ENCODE measurements at regions not wholly inside any gene's neighbourhood (a gene's known extent, or its start where the extent isn't known, plus 50 kb on each side); places are given as distances from the start of the nearest gene placed in this dataset.

DNA sequence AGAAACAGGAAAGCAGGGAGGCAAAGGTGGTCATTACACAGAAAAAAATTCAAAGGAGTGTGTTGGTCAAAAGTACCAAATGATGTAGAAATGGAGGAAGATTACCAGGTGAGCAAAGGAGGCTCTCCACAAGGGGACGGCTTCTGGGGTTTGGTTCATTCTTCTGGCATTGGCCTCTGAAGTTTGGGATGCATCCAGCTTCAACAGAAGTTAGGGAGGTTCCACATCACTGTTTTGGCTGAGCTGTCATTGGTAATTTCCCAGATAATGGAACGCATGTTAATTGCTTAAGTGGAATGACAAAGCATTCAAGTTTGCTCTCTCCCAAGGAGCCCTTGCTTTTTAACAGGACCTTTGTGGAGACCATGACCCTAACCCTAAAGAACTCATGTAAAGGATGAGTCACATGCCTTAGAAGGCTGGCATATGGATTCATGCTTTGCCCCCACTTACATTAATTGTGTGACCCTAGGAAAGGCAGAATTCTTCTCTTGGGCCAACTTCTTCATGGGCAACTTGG, 398.6 kb downstream of the GPAM start:
- Mint-ChIP-seq H3K36me3 (ENCODE audit: low read depth) (no peaks in the 10 kb centered on the region), H3K27ac (no peak overlapping the region), H3K4me1 (ENCODE audit: low read depth) (no peaks in the 10 kb centered on the region), H3K27me3 (ENCODE audit: insufficient read depth) (no peaks in the 10 kb centered on the region), H3K4me3 (no peak overlapping the region), H3K9me3 (no peaks in the 10 kb centered on the region)
- no peak for DNase-seq (ENCODE audit: low spot score)
- intact Hi-C loops (cut with micrococcal nuclease) = no loop called here

DNA sequence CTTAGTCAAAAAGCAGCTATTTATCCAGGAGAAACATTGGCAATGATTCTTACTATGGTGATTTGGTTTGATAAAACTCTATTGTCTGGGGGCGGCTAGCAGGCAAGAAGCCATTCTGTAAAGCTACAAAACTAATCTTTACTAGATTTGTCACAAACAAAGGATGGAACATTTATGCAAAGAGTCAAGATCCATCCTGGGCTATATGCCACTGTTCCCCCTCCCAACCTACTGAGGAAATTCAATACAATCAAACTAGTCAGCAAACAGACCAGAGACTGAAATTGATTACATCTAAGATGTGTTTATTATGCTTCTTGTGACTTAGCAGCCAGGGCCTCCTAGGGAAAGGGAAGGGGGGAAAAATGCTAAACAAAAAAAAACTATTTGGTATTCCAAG, 397.6 kb downstream of the GPAM start:
- Mint-ChIP-seq H3K36me3 (ENCODE audit: low read depth) (no peaks in the 10 kb centered on the region), H3K27ac (no peak overlapping the region), H3K4me3 (no peak overlapping the region), H3K4me1 (ENCODE audit: low read depth) (no peaks in the 10 kb centered on the region), H3K27me3 (ENCODE audit: insufficient read depth) (no peaks in the 10 kb centered on the region), H3K9me3 (no peaks in the 10 kb centered on the region)
- intact Hi-C loops (cut with micrococcal nuclease) = no loop called here
- DNase-seq (ENCODE audit: low spot score) = no peak

DNA sequence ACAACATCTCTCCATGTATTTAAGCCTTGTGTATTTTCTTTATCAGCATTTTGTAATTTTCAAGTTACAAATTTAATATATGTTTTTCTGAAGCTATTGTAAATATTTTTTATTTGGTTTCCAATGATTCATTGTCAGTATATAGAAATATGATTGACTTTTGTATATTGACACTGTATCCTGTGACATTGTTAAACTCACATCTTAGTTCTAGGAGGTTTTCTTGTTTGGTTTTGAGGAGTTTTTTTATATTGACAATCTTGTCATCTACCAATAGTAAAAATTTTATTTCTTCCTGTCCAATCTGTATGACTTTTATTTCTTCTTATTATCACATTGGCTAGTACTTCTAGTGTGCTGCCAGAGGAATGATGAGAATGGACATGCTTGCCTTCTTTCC, 393.7 kb downstream of the GPAM start:
- intact Hi-C loops (cut with micrococcal nuclease) = no loop called here
- Mint-ChIP-seq H3K27me3 (ENCODE audit: insufficient read depth) (no peaks in the 10 kb centered on the region), H3K36me3 (ENCODE audit: low read depth) (no peaks in the 10 kb centered on the region)

DNA sequence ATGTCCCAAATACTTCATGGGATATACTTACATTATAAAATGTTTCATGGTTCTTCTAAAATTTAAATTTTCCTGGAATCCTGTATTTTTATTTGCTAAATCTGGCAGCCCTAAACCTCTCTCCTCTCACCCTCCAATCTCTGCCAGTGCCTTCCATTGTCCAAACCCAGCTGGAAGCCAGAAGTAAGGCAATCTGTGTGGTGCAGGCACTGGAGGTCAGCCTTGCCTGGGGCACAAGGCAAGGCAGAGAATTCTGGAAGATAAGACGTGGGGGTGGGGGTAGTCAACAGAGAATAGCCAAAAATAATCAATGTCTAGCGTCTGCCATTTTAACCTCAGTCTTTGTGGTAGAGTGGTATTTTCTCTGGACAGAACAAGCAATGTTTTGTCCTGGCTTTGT, 381.7 kb downstream of the GPAM start:
- H3K9me3 Mint-ChIP-seq = no peaks in the 10 kb centered on the region
- H3K4me3 Mint-ChIP-seq = no peak overlapping the region
- intact Hi-C loops (cut with micrococcal nuclease) = no loop called here
- H3K4me1 Mint-ChIP-seq (ENCODE audit: low read depth) = no peaks in the 10 kb centered on the region
- H3K27ac Mint-ChIP-seq = no peak overlapping the region
- no peaks in the 10 kb centered on the region for H3K27me3 Mint-ChIP-seq (ENCODE audit: insufficient read depth)
- no peak for DNase-seq (ENCODE audit: low spot score)
- no peaks in the 10 kb centered on the region for H3K36me3 Mint-ChIP-seq (ENCODE audit: low read depth)

More for the DNA sequence above, 393.7 kb downstream of the GPAM start:
- Mint-ChIP-seq H3K27ac (no peak overlapping the region), H3K4me1 (ENCODE audit: low read depth) (no peaks in the 10 kb centered on the region), H3K4me3 (no peak overlapping the region), H3K9me3 (no peaks in the 10 kb centered on the region)
- DNase-seq (ENCODE audit: low spot score) = no peak

DNA sequence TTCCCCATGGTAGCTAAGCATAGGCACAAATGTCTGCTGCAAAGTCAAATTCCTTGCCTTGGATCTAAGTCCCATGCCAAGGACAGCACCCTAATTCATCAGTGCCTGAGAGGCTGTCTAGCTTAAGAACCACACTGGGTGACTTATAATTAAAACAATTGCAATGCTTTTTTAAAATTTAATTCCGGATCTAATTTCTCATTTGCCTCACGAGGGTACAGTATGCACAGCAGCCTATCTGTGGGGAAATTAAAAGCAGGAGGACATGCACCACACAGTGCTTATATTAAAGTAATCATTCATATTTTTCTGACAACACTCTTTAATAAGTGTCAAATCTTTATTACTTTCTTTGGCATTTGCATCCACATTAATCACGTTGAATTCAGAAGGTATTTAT, 378.8 kb downstream of the GPAM start:
- H3K27ac Mint-ChIP-seq = no peak overlapping the region
- no peaks in the 10 kb centered on the region for H3K4me1 Mint-ChIP-seq (ENCODE audit: low read depth)
- H3K36me3 Mint-ChIP-seq (ENCODE audit: low read depth) = no peaks in the 10 kb centered on the region
- no peaks in the 10 kb centered on the region for H3K27me3 Mint-ChIP-seq (ENCODE audit: insufficient read depth)
- H3K4me3 Mint-ChIP-seq = no peak overlapping the region
- intact Hi-C loops (cut with micrococcal nuclease) = no loop called here
- no peaks in the 10 kb centered on the region for H3K9me3 Mint-ChIP-seq
- DNase-seq (ENCODE audit: low spot score) = no peak

DNA sequence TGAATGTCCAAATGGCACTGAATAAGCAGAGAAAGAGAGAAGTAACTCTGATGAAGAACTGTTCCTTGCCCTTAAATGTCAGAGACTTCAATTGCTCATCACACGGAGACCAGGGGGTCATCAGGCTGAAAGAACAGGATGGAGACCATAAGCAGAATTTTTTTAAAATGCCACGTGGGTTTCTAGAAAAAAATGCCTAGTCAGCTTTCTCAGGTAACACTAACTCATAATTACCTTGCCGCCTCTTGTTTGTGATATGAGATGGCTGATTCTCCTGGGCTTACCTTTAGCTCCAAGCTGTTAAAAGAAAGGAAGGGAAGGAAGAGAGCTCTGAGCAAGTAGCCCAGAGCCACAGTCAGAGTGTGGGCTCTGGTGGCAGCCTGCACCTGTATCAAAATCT, 372.0 kb downstream of the GPAM start:
- intact Hi-C loops (cut with micrococcal nuclease) = no loop called here
- Mint-ChIP-seq H3K27ac (no peak overlapping the region), H3K4me3 (no peak overlapping the region)

DNA sequence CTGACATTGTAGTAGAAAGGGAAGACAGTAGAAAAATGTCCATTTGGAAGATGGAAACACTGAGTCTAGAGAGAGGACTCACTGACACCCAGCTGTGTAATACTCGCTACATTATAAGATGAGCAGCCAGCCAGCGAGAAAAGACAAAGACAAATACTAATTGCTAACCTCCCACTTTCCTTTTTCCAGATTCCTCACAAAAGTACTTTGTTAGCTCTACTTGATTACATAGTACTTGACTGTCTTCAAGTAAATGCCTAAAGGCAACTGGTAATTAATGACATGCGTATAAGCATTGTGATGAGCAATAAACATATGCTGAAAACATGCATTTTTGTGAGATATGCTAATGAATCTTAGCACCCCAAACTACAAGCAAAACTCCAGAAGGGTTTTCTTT, 363.1 kb downstream of the GPAM start:
- intact Hi-C loops (cut with micrococcal nuclease) = no loop called here
- Mint-ChIP-seq H3K4me1 (ENCODE audit: low read depth) (no peaks in the 10 kb centered on the region), H3K4me3 (no peak overlapping the region), H3K27ac (no peak overlapping the region), H3K36me3 (ENCODE audit: low read depth) (no peaks in the 10 kb centered on the region), H3K27me3 (ENCODE audit: insufficient read depth) (no peaks in the 10 kb centered on the region), H3K9me3 (no peaks in the 10 kb centered on the region)
- no peak for DNase-seq (ENCODE audit: low spot score)

More for the DNA sequence above, 372.0 kb downstream of the GPAM start:
- H3K27me3 Mint-ChIP-seq (ENCODE audit: insufficient read depth) = no peaks in the 10 kb centered on the region
- H3K9me3 Mint-ChIP-seq = peaks cover 4% of the 10 kb centered on the region
- DNase-seq (ENCODE audit: low spot score) = no peak
- no peaks in the 10 kb centered on the region for H3K4me1 Mint-ChIP-seq (ENCODE audit: low read depth)
- H3K36me3 Mint-ChIP-seq (ENCODE audit: low read depth) = no peaks in the 10 kb centered on the region

DNA sequence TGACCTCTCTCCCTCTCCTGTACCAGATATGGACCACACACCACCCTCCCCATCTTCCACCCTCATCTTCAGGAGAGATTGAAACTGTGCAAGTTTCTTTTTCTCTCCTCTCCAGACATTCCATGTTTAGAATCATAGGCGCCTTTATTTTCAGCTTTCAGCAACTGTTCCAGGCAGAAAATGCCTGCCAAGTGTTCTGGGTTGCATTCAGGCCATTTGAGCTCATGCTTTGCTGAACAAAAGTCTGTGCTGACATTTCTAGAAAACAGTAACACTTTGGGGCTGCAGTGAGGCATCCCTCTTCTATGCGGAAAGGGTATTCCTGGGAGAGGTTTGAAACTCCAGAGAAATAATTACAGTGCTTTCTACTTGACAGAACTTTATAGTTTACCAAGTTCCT, 361.7 kb downstream of the GPAM start:
- intact Hi-C loops (cut with micrococcal nuclease) = no loop called here
- H3K4me1 Mint-ChIP-seq (ENCODE audit: low read depth) = no peaks in the 10 kb centered on the region
- H3K27me3 Mint-ChIP-seq (ENCODE audit: insufficient read depth) = no peaks in the 10 kb centered on the region
- H3K4me3 Mint-ChIP-seq = no peak overlapping the region
- H3K27ac Mint-ChIP-seq = no peak overlapping the region
- no peaks in the 10 kb centered on the region for H3K36me3 Mint-ChIP-seq (ENCODE audit: low read depth)
- DNase-seq (ENCODE audit: low spot score) = no peak
- no peaks in the 10 kb centered on the region for H3K9me3 Mint-ChIP-seq

DNA sequence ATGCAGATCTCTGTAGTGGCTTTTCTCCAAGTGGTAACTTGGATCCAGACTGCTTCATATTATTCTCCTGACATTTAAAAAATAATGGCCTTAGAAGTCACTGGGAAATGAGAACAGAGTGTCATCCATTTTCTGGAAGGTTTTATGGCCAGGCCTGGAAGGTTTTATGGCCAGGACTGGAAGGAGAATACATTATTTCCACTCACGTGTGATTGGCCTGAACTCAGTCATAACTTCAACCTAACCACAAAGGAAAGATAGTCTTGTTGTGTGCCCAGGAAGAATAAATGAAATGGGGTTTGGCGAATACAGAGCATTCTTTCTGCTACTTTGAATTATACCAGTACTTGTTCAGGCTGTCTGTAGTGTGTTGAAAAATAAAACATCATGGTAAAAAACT, 360.9 kb downstream of the GPAM start:
- DNase-seq (ENCODE audit: low spot score) = no peak
- no peak overlapping the region for H3K4me3 Mint-ChIP-seq
- H3K27ac Mint-ChIP-seq = no peak overlapping the region
- no peaks in the 10 kb centered on the region for H3K27me3 Mint-ChIP-seq (ENCODE audit: insufficient read depth)
- H3K36me3 Mint-ChIP-seq (ENCODE audit: low read depth) = no peaks in the 10 kb centered on the region
- H3K4me1 Mint-ChIP-seq (ENCODE audit: low read depth) = no peaks in the 10 kb centered on the region
- no peaks in the 10 kb centered on the region for H3K9me3 Mint-ChIP-seq
- intact Hi-C loops (cut with micrococcal nuclease) = no loop called here

DNA sequence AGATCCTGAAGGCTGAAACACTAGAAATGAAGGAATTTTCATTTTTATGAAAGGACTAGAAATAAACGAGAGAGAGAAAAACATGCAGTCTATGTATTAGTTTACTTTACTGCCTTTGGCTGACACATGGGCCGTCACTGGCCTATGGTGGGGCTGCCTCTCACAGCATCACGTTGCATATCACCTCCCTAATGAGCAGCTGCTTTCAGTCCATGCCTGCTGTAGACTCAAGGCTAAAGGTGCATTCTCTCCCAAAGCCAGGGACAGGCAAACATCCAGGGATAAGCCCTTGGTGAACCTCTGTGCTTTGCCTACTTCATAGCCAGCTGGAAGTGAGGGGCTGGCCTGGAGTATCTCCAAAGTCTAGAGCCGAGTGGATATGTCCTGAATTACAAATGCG, 359.4 kb downstream of the GPAM start:
- DNase-seq (ENCODE audit: low spot score) = no peak
- intact Hi-C loops (cut with micrococcal nuclease) = no loop called here
- H3K4me1 Mint-ChIP-seq (ENCODE audit: low read depth) = no peaks in the 10 kb centered on the region
- H3K9me3 Mint-ChIP-seq = no peaks in the 10 kb centered on the region
- H3K27ac Mint-ChIP-seq = no peak overlapping the region
- H3K36me3 Mint-ChIP-seq (ENCODE audit: low read depth) = no peaks in the 10 kb centered on the region
- no peak overlapping the region for H3K4me3 Mint-ChIP-seq
- no peaks in the 10 kb centered on the region for H3K27me3 Mint-ChIP-seq (ENCODE audit: insufficient read depth)

DNA sequence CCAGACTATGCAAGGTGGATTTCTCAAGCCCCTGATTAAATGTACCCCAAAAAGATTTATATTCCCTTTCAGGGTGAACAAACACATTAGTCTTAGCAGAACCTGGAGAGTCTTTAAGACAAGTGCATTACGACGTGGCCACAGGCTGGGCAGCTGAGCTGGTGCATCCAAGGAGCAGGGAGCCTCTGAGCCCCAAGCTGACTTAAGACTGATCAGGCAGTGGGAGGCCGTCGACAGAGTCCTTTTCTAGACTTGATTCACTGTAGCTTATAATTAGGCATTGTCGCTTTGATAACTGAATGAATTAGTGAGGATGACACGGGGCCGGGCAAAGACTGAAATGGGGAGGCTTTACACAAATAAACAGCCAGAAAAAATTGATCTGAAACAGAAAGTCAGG, 353.2 kb downstream of the GPAM start:
- no peaks in the 10 kb centered on the region for H3K36me3 Mint-ChIP-seq (ENCODE audit: low read depth)
- no peak for DNase-seq (ENCODE audit: low spot score)
- no peak overlapping the region for H3K4me3 Mint-ChIP-seq
- no peak overlapping the region for H3K27ac Mint-ChIP-seq
- no peaks in the 10 kb centered on the region for H3K4me1 Mint-ChIP-seq (ENCODE audit: low read depth)
- no peaks in the 10 kb centered on the region for H3K27me3 Mint-ChIP-seq (ENCODE audit: insufficient read depth)
- intact Hi-C loops (cut with micrococcal nuclease) = no loop called here
- H3K9me3 Mint-ChIP-seq = no peaks in the 10 kb centered on the region

DNA sequence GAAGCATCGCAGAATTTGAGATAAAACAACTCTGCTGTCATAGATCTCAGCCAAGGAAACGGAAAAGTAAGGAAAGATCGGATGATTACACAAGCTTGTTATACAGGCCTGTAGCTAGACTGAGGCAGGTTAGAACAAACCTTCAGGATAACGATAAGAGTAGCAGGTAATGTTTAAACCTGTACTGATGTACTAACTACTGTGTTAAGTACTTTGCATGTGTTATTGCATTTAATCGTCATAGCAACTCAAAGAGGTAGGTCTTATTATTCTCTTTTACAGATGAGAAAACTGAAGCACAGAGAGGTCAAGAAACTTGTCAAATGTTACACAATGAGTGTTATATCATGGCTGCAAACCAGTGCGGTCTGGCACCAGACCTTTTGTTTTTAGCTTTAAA, 352.5 kb downstream of the GPAM start:
- Mint-ChIP-seq H3K4me1 (ENCODE audit: low read depth) (no peaks in the 10 kb centered on the region), H3K27ac (no peak overlapping the region), H3K27me3 (ENCODE audit: insufficient read depth) (no peaks in the 10 kb centered on the region), H3K9me3 (no peaks in the 10 kb centered on the region), H3K4me3 (no peak overlapping the region), H3K36me3 (ENCODE audit: low read depth) (no peaks in the 10 kb centered on the region)
- intact Hi-C loops (cut with micrococcal nuclease) = no loop called here
- no peak for DNase-seq (ENCODE audit: low spot score)

DNA sequence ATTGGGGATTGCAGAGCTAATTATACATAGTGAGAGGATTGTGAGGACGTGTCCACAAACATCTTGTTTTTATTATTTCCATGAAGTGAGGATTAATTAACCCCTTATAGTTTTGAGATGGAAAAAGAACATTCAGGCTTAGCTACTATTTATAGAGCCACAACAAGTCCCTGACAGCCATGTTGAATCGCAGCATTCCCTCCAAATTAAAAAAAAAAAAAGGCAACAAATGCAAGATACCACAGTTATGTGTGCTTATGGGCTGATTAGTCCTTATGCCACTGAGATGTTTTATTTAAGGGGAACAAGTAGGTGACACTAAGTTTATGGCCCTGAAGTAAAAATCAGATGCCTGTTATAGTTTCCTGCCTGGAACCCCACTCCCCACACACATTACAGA, 350.3 kb downstream of the GPAM start:
- DNase-seq (ENCODE audit: low spot score) = no peak
- Mint-ChIP-seq H3K27me3 (ENCODE audit: insufficient read depth) (no peaks in the 10 kb centered on the region), H3K4me1 (ENCODE audit: low read depth) (no peaks in the 10 kb centered on the region), H3K9me3 (no peaks in the 10 kb centered on the region), H3K4me3 (no peak overlapping the region), H3K27ac (no peak overlapping the region), H3K36me3 (ENCODE audit: low read depth) (no peaks in the 10 kb centered on the region)
- intact Hi-C loops (cut with micrococcal nuclease) = no loop called here

DNA sequence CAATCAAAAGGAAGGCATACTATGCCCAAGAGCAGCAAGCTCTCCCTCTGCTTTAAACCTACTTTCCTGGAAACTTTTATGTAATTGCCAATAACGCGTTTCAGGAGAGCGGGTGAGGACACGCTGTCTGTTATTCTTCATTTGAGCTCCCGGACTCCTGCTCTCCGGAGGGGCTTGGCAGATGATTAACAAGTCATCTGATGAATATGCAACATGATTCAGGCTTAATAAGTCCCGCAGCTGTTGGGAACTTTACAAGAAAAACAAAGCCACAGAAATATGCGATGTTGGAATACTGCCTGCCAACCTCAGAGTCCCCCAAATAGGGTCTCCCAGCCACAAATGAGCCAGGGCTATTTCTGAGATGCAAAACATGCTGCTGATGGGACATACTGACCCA, 348.0 kb downstream of the GPAM start:
- Mint-ChIP-seq H3K36me3 (ENCODE audit: low read depth) (no peaks in the 10 kb centered on the region), H3K27ac (no peak overlapping the region), H3K9me3 (no peaks in the 10 kb centered on the region), H3K27me3 (ENCODE audit: insufficient read depth) (no peaks in the 10 kb centered on the region), H3K4me1 (ENCODE audit: low read depth) (no peaks in the 10 kb centered on the region), H3K4me3 (no peak overlapping the region)
- DNase-seq (ENCODE audit: low spot score) = no peak
- intact Hi-C loops (cut with micrococcal nuclease) = no loop called here

Measured in activated T-helper 1 cell treated with anti-CD3 and anti-CD28 coated beads, Interleukin-12 subunit alpha, Interleukin-12 subunit beta, Interleukin-2, Interleukin-4 antibody, amounts not matched to agents 30 ng/mL and 10 ng/mL and 1 ng/mL, durations not matched to agents 14 hours and 24 hours and 36 hours (primary cell).